Transverse colon (tissue), 4 donors: ENCODE measurements at regions not wholly inside any gene's neighbourhood (a gene's known extent, or its start where the extent isn't known, plus 50 kb on each side); places are given as distances from the start of the nearest gene placed in this dataset.

Experiments
- EP300 ChIP-seq: sonication (generic); formaldehyde crosslinking; IDR thresholded peaks from one replicate; pipeline ENCODE4 v1.6.1; 2017; ENCODE audit warnings: antibody characterized with exemption, low read depth
- POLR2A ChIP-seq: fragments of 450-650 bp; IDR thresholded peaks from one replicate; pipeline ENCODE4 v1.6.1; 2016; ENCODE audit warnings: antibody characterized with exemption, mild to moderate bottlenecking, moderate library complexity
- POLR2AphosphoS5 ChIP-seq, 3 donors: sonication (generic); formaldehyde crosslinking; IDR thresholded peaks; one replicate each; pipeline ENCODE4 v1.6.1; 2016; ENCODE audit warnings: antibody characterized with exemption in 3 of 3
- TF ChIP-seq, protein P1 (sequence below), 5 experiments: fragments of 200-600 bp in 3 of 5; fragments of 450-650 bp in 2 of 5; sonication (generic) in 3 of 5; IDR thresholded peaks; 1 replicate in 2 of 5; 2 replicates in 3 of 5; pipeline ENCODE4 v1.5.1; 2016 to 2017; ENCODE audit warnings: antibody characterized with exemption in 5 of 5, inconsistent platforms in 3 of 5, mild to moderate bottlenecking in 2 of 5, moderate library complexity in 1 of 5

DNA sequence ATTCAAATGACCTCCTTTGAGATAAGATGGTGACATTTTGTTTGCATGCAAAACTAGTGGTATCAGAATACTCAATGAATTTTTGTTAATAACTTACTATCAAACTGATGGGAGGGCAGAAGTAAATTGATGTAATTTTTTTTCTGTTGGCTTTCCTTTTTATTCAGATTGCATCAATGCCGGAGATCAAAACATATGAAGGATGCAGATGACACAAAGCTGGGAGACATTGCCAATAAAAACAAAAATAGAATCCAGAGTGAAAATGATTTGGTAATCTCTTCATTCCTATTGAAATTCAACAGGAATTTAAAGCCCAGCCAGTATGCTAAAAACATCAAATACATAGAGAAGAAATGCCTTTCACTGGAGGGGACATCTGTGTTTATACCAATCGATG, 1655.3 kb upstream of the C9orf72 start:
- TF ChIP-seq, protein P1, sequence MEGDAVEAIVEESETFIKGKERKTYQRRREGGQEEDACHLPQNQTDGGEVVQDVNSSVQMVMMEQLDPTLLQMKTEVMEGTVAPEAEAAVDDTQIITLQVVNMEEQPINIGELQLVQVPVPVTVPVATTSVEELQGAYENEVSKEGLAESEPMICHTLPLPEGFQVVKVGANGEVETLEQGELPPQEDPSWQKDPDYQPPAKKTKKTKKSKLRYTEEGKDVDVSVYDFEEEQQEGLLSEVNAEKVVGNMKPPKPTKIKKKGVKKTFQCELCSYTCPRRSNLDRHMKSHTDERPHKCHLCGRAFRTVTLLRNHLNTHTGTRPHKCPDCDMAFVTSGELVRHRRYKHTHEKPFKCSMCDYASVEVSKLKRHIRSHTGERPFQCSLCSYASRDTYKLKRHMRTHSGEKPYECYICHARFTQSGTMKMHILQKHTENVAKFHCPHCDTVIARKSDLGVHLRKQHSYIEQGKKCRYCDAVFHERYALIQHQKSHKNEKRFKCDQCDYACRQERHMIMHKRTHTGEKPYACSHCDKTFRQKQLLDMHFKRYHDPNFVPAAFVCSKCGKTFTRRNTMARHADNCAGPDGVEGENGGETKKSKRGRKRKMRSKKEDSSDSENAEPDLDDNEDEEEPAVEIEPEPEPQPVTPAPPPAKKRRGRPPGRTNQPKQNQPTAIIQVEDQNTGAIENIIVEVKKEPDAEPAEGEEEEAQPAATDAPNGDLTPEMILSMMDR (IDR thresholded peaks at IDR 0.05) = no peak
- TF ChIP-seq POLR2A (no peak), EP300 (no peak), POLR2AphosphoS5 (IDR thresholded peaks at IDR 0.05) (no peak)
